ENCODE measurements at regions not wholly inside any gene's neighbourhood (a gene's known extent, or its start where the extent isn't known, plus 50 kb on each side); places are given as distances from the start of the nearest gene placed in this dataset.
A peak's percentile ranks its signal among the peaks of the same experiment; 100 is the strongest.

GRCh38 chr1:239322369-239322768, 64.0 kb upstream of the CHRM3 start:
- DNase-seq (ENCODE audit: low read depth), result no peak
- H3K4me3 ChIP-seq (replicated peaks; ENCODE audit: low read depth, low read length), result no peak overlapping the region
- TF ChIP-seq CTCF (IDR thresholded peaks at IDR 0.05; ENCODE audit: low read length, missing control alignments), result no peak

GRCh38 chr1:239321877-239322276, 64.5 kb upstream of the CHRM3 start:
- no peak for DNase-seq (ENCODE audit: low read depth)
- no peak for TF ChIP-seq CTCF (IDR thresholded peaks at IDR 0.05; ENCODE audit: low read length, missing control alignments)
- H3K4me3 ChIP-seq (replicated peaks; ENCODE audit: low read depth, low read length), result no peak overlapping the region

- no peak overlapping the region for H3K4me3 ChIP-seq (replicated peaks; ENCODE audit: low read depth, low read length)
- no peak for DNase-seq (ENCODE audit: low read depth)
- no peak for TF ChIP-seq CTCF (IDR thresholded peaks at IDR 0.05; ENCODE audit: low read length, missing control alignments)
Measured at GRCh38 chr1:239317948-239318347, 68.4 kb upstream of the CHRM3 start.

GRCh38 chr1:239315631-239316217, 70.6 kb upstream of the CHRM3 start:
- no peak for DNase-seq (ENCODE audit: low read depth)
- no peak for TF ChIP-seq CTCF (IDR thresholded peaks at IDR 0.05; ENCODE audit: low read length, missing control alignments)
- no peak overlapping the region for H3K4me3 ChIP-seq (replicated peaks; ENCODE audit: low read depth, low read length)

- DNase-seq (ENCODE audit: low read depth), result no peak
- H3K4me3 ChIP-seq (replicated peaks; ENCODE audit: low read depth, low read length), result no peak overlapping the region
- no peak for TF ChIP-seq CTCF (IDR thresholded peaks at IDR 0.05; ENCODE audit: low read length, missing control alignments)
Measured at GRCh38 chr1:239311331-239311730, 75.0 kb upstream of the CHRM3 start.

- no peak for DNase-seq (ENCODE audit: low read depth)
- peak; percentile 15 for TF ChIP-seq CTCF (IDR thresholded peaks at IDR 0.05; ENCODE audit: low read length, missing control alignments)
Measured at GRCh38 chr1:239308701-239309333, 77.6 kb upstream of the CHRM3 start.

GRCh38 chr1:239307886-239308285, 78.5 kb upstream of the CHRM3 start:
- TF ChIP-seq CTCF (IDR thresholded peaks at IDR 0.05; ENCODE audit: low read length, missing control alignments), result no peak
- no peak overlapping the region for H3K4me3 ChIP-seq (replicated peaks; ENCODE audit: low read depth, low read length)
- DNase-seq (ENCODE audit: low read depth), result no peak

More at GRCh38 chr1:239308701-239309333, 77.6 kb upstream of the CHRM3 start:
- H3K4me3 ChIP-seq (replicated peaks; ENCODE audit: low read depth, low read length), result no peak overlapping the region

Measured in fibroblast of pulmonary artery (primary cell).